Pulmonary artery endothelial cell (primary cell): ENCODE measurements at regions not wholly inside any gene's neighbourhood (a gene's known extent, or its start where the extent isn't known, plus 50 kb on each side); places are given as distances from the start of the nearest gene placed in this dataset.
A peak's percentile ranks its signal among the peaks of the same experiment; 100 is the strongest.
"Not testable (repeated sequence)": the region's sequence is repeated elsewhere in the genome, so short reads cannot be mapped to it uniquely, and the experiment has no call there.

Source experiments
- DNase-seq: peaks from one replicate; pipeline ENCODE4 v3.0.0-alpha.2; 2011; ENCODE audit warnings: low read depth, low spot score

- DNase-seq, result no peak
Observed at GRCh38 chr6:88499845-88500699, 333.9 kb upstream of the CNR1 start.

- no peak for DNase-seq
Observed at GRCh38 chr6:88499436-88499835, 333.3 kb upstream of the CNR1 start.

- not testable (repeated sequence) for DNase-seq
Observed at GRCh38 chr6:88497403-88497802, 331.3 kb upstream of the CNR1 start.

GRCh38 chr6:88494401-88495140 lies 328.4 kb upstream of the CNR1 start:
- DNase-seq, result no peak

- DNase-seq, result no peak
Observed at GRCh38 chr6:88493717-88494116, 327.6 kb upstream of the CNR1 start.

GRCh38 chr6:88492824-88493223 lies 326.7 kb upstream of the CNR1 start:
- peak; percentile 17 for DNase-seq

GRCh38 chr6:88492241-88492640 lies 326.1 kb upstream of the CNR1 start:
- no peak for DNase-seq

- no peak for DNase-seq
Observed at GRCh38 chr6:88491266-88491880, 325.2 kb upstream of the CNR1 start.

- peak; percentile 57 for DNase-seq
Observed at GRCh38 chr6:88490908-88491264, 324.7 kb upstream of the CNR1 start.

- DNase-seq, result no peak
Observed at GRCh38 chr6:88490195-88490907, 324.2 kb upstream of the CNR1 start.

GRCh38 chr6:88483424-88483823 lies 317.3 kb upstream of the CNR1 start:
- DNase-seq, result no peak

- no peak for DNase-seq
Observed at GRCh38 chr6:88482465-88482864, 316.3 kb upstream of the CNR1 start.

GRCh38 chr6:88481519-88481918 lies 315.4 kb upstream of the CNR1 start:
- no peak for DNase-seq

- no peak for DNase-seq
Observed at GRCh38 chr6:88480816-88481215, 314.7 kb upstream of the CNR1 start.

GRCh38 chr6:88477413-88477812 lies 311.3 kb upstream of the CNR1 start:
- DNase-seq, result no peak

- no peak for DNase-seq
Observed at GRCh38 chr6:88476388-88476787, 310.2 kb upstream of the CNR1 start.

GRCh38 chr6:88474720-88475119 lies 308.6 kb upstream of the CNR1 start:
- DNase-seq, result no peak

GRCh38 chr6:88473589-88473988 lies 307.4 kb upstream of the CNR1 start:
- DNase-seq, result no peak

GRCh38 chr6:88472851-88473525 lies 306.8 kb upstream of the CNR1 start:
- DNase-seq, result no peak

GRCh38 chr6:88459643-88460042 lies 293.5 kb upstream of the CNR1 start:
- no peak for DNase-seq

GRCh38 chr6:88459189-88459588 lies 293.0 kb upstream of the CNR1 start:
- no peak for DNase-seq
